Colonic mucosa (tissue), 4 donors: ENCODE measurements at regions not wholly inside any gene's neighbourhood (a gene's known extent, or its start where the extent isn't known, plus 50 kb on each side); places are given as distances from the start of the nearest gene placed in this dataset.

Experiments used
- DNase-seq: peaks from one replicate; pipeline ENCODE4 v3.0.0-alpha.2; 2020
- H3K27ac ChIP-seq: fragments of 200-600 bp; one replicate; pipeline ENCODE4 v1.8.0; 2021
- H3K27me3 ChIP-seq: fragments of 200-600 bp; one replicate; pipeline ENCODE4 v1.8.0; 2021
- H3K36me3 ChIP-seq: fragments of 200-600 bp; one replicate; pipeline ENCODE4 v1.8.0; 2021
- H3K4me1 ChIP-seq: fragments of 200-600 bp; one replicate; pipeline ENCODE4 v1.8.0; 2021; ENCODE audit warnings: mild to moderate bottlenecking
- H3K4me3 ChIP-seq: fragments of 200-600 bp; one replicate; pipeline ENCODE4 v1.8.0; 2021
- H3K9ac ChIP-seq, 2 donors: one replicate each; pipeline ENCODE4 v1.7.0; 2013; ENCODE audit warnings: control low read depth in 2 of 2, low read depth in 2 of 2, low read length in 2 of 2
- H3K9me3 ChIP-seq: fragments of 200-600 bp; one replicate; pipeline ENCODE4 v1.8.0; 2021
- intact Hi-C: fragments of 100-400 bp; cut with DNase I; formaldehyde crosslinking; loops from one replicate; pipeline ENCODE4 v1.14.1; 2022
- TF ChIP-seq, protein P1 (sequence below): fragments of 200-600 bp; IDR thresholded peaks from one replicate; pipeline ENCODE4 v1.8.0; 2022; ENCODE audit warnings: antibody characterized with exemption, mild to moderate bottlenecking
- donor health status: healthy.
- donor health status: DM: no; HTN: no; CAD: no.
- donor health status: DM: no; HTN: no; CAD: no.

DNA sequence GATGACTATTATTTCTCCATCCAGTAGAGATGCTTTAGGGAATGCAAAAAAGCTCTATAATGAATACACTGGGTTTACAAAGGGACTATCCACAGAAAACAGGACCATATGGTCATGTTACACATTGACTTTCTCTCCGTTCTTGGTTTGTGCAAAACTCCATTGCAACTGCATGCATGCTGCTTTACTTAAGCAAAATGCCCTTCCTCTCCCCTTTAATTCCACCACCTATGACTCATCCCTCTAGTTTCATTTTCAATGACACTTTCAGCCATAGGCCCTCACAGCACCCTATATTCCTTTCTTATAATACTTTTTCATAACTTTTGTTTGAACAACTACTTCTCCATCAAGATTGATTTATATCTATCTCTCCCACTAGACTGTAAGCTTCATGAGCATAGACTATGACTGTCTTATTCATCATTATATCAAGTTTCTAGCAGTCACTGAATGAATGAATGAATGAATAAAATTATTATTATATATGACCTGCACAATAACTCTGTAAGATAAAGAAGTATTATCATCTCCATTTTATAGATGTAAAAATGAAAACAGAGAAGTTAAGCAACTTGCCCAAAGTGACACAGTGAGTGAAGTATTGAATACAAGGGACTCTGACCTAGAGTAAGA lies 248.9 kb downstream of the PLPP3 start:
- TF ChIP-seq, protein P1, sequence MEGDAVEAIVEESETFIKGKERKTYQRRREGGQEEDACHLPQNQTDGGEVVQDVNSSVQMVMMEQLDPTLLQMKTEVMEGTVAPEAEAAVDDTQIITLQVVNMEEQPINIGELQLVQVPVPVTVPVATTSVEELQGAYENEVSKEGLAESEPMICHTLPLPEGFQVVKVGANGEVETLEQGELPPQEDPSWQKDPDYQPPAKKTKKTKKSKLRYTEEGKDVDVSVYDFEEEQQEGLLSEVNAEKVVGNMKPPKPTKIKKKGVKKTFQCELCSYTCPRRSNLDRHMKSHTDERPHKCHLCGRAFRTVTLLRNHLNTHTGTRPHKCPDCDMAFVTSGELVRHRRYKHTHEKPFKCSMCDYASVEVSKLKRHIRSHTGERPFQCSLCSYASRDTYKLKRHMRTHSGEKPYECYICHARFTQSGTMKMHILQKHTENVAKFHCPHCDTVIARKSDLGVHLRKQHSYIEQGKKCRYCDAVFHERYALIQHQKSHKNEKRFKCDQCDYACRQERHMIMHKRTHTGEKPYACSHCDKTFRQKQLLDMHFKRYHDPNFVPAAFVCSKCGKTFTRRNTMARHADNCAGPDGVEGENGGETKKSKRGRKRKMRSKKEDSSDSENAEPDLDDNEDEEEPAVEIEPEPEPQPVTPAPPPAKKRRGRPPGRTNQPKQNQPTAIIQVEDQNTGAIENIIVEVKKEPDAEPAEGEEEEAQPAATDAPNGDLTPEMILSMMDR: no peak

DNA sequence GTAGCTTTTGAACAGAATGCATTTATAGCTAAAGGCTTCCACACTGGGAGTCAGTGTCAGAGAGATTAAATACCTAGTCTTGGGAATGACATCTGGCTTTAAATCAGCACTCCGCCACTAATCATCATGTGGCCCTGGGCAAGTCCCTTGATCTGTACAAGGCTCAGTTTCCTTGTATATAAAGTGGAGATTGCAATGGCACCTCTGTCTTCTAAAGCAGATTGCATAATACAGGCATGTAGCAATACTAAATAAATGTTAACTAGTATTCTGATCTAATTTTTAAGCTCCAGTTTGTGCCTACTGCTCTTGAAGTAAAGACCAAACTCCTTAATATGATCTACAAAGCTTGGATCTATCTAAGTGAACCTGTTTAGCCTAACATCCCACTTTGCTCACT lies 249.4 kb downstream of the PLPP3 start:
- no peak for DNase-seq
- Histone ChIP-seq H3K9ac (no peak overlapping the region), H3K27me3 (no peaks in the 10 kb centered on the region), H3K36me3 (no peaks in the 10 kb centered on the region), H3K4me1 (no peaks in the 10 kb centered on the region), H3K4me3 (no peak overlapping the region), H3K27ac (no peak overlapping the region), H3K9me3 (no peaks in the 10 kb centered on the region)
- TF ChIP-seq, protein P1: no peak
- intact Hi-C loops: no loop called here

More for the DNA sequence above, 248.9 kb downstream of the PLPP3 start:
- no peak overlapping the region for H3K27ac ChIP-seq
- H3K4me3 ChIP-seq: no peak overlapping the region
- no peaks in the 10 kb centered on the region for H3K36me3 ChIP-seq
- no peaks in the 10 kb centered on the region for H3K9me3 ChIP-seq
- intact Hi-C loops: no loop called here
- no peak overlapping the region for H3K9ac ChIP-seq
- H3K4me1 ChIP-seq: no peaks in the 10 kb centered on the region
- H3K27me3 ChIP-seq: no peaks in the 10 kb centered on the region
- DNase-seq: no peak

DNA sequence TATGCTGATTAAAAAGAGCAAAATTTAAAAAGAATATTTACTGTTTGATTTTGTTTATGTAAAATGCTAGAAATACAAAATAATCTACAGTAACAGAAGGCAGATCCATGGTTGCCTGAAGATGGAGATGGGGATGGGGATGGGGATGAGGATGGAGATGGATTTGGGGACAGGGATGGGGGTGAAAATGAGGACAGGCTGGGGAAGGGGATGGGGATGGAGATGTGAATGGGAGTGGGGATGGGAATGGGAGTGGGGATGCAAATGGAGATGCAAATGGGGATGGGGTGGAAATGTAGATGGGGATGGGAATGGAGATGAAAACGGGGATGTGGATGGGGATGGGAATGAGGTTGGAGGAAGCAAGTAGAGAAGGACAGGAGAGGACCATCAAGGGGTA lies 252.2 kb downstream of the PLPP3 start:
- intact Hi-C loops: no loop called here
- Histone ChIP-seq H3K27ac (no peak overlapping the region), H3K27me3 (no peaks in the 10 kb centered on the region), H3K9ac (no peak overlapping the region), H3K36me3 (no peaks in the 10 kb centered on the region), H3K4me3 (no peak overlapping the region), H3K4me1 (no peaks in the 10 kb centered on the region), H3K9me3 (no peaks in the 10 kb centered on the region)
- TF ChIP-seq, protein P1: no peak
- no peak for DNase-seq

DNA sequence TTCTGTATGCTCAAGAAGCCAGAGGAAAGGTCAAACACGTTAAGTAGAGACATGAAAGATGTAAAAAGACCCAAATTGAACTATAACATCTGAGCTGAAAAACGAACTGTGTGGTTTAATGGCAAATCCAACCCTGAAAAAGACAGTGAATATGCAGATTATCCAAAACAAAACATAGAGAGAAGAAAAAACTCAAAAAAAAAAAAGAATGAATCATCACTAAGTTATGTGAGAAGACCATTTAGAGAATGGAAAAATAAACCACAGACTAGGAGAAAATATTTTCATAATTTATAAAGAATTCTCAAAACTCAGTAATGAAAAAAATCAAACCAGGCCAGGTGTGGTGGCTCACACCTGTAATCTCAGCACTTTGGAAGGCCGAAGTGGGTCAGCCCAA lies 253.3 kb downstream of the PLPP3 start:
- Histone ChIP-seq H3K36me3 (no peaks in the 10 kb centered on the region), H3K27ac (no peak overlapping the region), H3K4me3 (no peak overlapping the region), H3K4me1 (no peaks in the 10 kb centered on the region), H3K9ac (no peak overlapping the region), H3K27me3 (no peaks in the 10 kb centered on the region), H3K9me3 (no peaks in the 10 kb centered on the region)
- TF ChIP-seq, protein P1: no peak
- intact Hi-C loops: no loop called here
- no peak for DNase-seq

- H3K9me3 ChIP-seq: no peaks in the 10 kb centered on the region
- TF ChIP-seq, protein P1: no peak
- intact Hi-C loops: no loop called here
Measured at GRCh38 chr1:56324504-56324903, 254.9 kb downstream of the PLPP3 start.

More at GRCh38 chr1:56324504-56324903, 254.9 kb downstream of the PLPP3 start:
- no peaks in the 10 kb centered on the region for H3K4me1 ChIP-seq
- H3K27me3 ChIP-seq: no peaks in the 10 kb centered on the region
- H3K4me3 ChIP-seq: no peak overlapping the region
- no peaks in the 10 kb centered on the region for H3K36me3 ChIP-seq
- no peak for DNase-seq
- H3K27ac ChIP-seq: no peak overlapping the region
- no peak overlapping the region for H3K9ac ChIP-seq
